ENCODE measurements at regions not wholly inside any gene's neighbourhood (a gene's known extent, or its start where the extent isn't known, plus 50 kb on each side); places are given as distances from the start of the nearest gene placed in this dataset.

DNA sequence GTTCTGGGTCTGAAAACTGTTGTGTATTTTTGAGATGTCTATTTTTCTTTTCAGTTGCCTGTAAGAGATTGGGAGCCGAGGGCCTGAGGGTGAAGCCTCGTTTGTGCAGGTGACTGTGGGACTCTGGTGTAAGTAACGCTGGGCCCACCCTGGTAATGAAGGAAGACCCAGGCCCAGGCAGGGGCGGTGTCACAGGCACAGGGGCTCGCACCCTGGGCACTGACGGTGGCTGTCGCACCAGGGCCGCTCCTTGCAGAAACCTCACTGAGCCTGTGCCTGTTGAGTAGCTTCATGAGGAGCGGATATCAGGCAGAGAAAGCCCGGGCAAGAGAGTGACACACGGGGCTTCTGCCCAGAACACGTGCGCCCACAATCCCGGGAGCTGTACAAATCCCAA is 541.4 kb downstream of the TRIML1 start:
- ATAC-seq (no peak), FAIRE-seq (no peak), DNase-seq (peak in 1 of 6 donors; percentile 34)
- intact Hi-C loops (cut with DNase I): no loop called here
- Histone ChIP-seq H3K27me3 (no peaks in the 10 kb centered on the region), H3K4me3 (no peak overlapping the region), H3K9me3 (no peaks in the 10 kb centered on the region), H3K4me1 (no peaks in the 10 kb centered on the region), H3K36me3 (no peaks in the 10 kb centered on the region), H3K27ac (no peak overlapping the region)
- TF ChIP-seq, protein P1, sequence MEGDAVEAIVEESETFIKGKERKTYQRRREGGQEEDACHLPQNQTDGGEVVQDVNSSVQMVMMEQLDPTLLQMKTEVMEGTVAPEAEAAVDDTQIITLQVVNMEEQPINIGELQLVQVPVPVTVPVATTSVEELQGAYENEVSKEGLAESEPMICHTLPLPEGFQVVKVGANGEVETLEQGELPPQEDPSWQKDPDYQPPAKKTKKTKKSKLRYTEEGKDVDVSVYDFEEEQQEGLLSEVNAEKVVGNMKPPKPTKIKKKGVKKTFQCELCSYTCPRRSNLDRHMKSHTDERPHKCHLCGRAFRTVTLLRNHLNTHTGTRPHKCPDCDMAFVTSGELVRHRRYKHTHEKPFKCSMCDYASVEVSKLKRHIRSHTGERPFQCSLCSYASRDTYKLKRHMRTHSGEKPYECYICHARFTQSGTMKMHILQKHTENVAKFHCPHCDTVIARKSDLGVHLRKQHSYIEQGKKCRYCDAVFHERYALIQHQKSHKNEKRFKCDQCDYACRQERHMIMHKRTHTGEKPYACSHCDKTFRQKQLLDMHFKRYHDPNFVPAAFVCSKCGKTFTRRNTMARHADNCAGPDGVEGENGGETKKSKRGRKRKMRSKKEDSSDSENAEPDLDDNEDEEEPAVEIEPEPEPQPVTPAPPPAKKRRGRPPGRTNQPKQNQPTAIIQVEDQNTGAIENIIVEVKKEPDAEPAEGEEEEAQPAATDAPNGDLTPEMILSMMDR (IDR thresholded peaks at IDR 0.05): no peak
- 73 to 88% methylated on average over 14 of the region's 14 CpGs for WGBS, 2 donors

DNA sequence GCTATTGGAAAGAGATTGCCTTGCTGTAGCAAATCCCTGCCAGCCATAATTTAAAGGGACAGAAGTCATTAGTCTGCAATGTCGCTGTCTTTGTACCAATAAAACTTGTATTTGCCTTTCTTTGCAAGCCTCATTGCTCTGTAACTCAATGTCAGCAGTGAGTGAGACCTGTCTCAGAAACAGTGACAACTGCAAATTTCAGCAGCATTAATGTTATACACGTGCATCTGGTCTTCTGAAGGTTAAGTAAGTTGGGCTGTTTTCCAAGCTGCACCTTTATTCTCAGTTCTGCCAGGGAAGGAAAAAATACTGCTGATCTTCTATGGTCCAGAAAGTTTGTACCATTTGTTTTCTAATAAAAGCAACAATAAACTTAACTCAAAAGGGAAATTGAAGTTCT is 543.1 kb downstream of the TRIML1 start:
- no peak for ATAC-seq
- 16 to 32% methylated on average over 2 of the region's 2 CpGs for WGBS, 2 donors
- DNase-seq: no peak
- intact Hi-C loops (cut with DNase I): no loop called here
- H3K4me1 ChIP-seq: no peaks in the 10 kb centered on the region
- no peak overlapping the region for H3K27ac ChIP-seq
- no peak for FAIRE-seq
- no peaks in the 10 kb centered on the region for H3K9me3 ChIP-seq
- no peak overlapping the region for H3K4me3 ChIP-seq
- TF ChIP-seq, protein P1 (IDR thresholded peaks at IDR 0.05): no peak
- no peaks in the 10 kb centered on the region for H3K27me3 ChIP-seq
- no peaks in the 10 kb centered on the region for H3K36me3 ChIP-seq

DNA sequence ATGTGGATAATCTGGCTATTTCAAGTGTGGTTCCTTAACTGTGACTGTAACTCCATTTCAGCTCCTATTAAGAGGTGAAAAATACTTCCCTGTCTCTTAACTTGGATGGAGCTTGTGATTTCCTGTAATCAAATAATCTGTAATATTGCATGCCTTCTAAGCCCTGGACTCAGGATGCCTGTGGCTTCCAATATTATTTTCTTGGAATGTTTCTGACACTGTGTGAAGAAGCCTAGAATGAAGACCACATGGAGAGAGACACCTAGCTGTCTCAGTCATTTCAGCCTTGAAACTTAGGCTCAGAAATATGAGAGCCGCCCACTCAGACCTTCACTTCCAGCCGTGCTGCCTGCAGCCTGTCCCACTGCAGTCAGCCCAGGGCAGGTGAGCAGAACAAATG is 544.3 kb downstream of the TRIML1 start:
- DNase-seq: no peak
- intact Hi-C loops (cut with DNase I): no loop called here
- H3K27ac ChIP-seq: no peak overlapping the region
- no peaks in the 10 kb centered on the region for H3K27me3 ChIP-seq
- no peaks in the 10 kb centered on the region for H3K9me3 ChIP-seq
- FAIRE-seq: no peak
- no peak overlapping the region for H3K4me3 ChIP-seq
- 64 to 65% methylated on average over 2 of the region's 2 CpGs for WGBS, 2 donors
- H3K4me1 ChIP-seq: no peaks in the 10 kb centered on the region
- TF ChIP-seq, protein P1 (IDR thresholded peaks at IDR 0.05): no peak
- no peaks in the 10 kb centered on the region for H3K36me3 ChIP-seq
- no peak for ATAC-seq

DNA sequence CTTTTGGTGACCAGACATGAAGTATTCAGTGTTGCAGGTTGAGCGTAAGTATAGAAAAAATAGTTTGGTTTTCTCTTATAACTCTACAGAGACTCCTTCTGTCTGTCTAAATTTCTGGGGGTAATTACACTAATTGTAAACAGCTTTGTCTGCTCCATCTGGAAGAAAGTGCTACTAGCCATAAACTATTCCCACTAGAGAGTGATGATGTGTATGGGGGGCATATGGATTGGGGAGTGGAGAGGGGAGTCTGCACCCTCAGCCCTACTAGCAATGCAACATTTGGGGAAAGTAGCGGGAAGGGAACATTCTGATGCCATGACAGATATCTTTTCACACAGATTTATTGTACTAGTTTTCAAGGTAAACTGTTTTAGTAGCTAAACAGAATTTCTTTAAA is 549.7 kb downstream of the TRIML1 start:
- Histone ChIP-seq H3K27ac (no peak overlapping the region), H3K36me3 (no peaks in the 10 kb centered on the region), H3K9me3 (no peaks in the 10 kb centered on the region), H3K4me1 (no peaks in the 10 kb centered on the region), H3K27me3 (peaks cover 0 to 3% (median 0%) of the 10 kb centered on the region in 4 donors), H3K4me3 (no peak overlapping the region)
- FAIRE-seq: no peak
- TF ChIP-seq, protein P1 (IDR thresholded peaks at IDR 0.05): no peak
- ATAC-seq: no peak
- WGBS, 2 donors: 79 to 84% methylated on average over 2 of the region's 2 CpGs
- intact Hi-C loops (cut with DNase I): no loop called here
- no peak for DNase-seq

DNA sequence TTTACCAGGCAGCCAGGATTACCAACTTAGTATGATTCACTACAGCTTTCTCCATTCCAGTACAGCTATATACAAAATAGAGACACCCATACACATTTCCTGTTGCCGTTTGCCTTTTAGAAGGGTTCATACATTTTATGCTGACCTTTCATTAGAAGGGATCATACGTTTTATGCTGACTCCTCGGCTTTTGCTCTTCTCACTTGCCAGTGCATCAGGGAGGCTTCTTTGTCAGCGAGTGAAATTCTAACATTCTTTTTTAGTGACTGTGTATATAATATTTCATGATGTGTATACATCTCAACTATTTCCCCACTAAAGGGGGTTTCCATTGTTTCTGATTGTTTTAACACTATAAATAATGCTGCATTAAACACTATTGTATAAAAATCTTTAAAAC is 552.6 kb downstream of the TRIML1 start:
- H3K27ac ChIP-seq: no peak overlapping the region
- FAIRE-seq (no peak), ATAC-seq (no peak), DNase-seq (no peak)
- peaks cover 0 to 3% (median 0%) of the 10 kb centered on the region in 4 donors for H3K27me3 ChIP-seq
- H3K36me3 ChIP-seq: no peaks in the 10 kb centered on the region
- 51 to 64% methylated on average over 4 of the region's 4 CpGs for WGBS, 2 donors
- H3K4me3 ChIP-seq: no peak overlapping the region
- intact Hi-C loops (cut with DNase I): no loop called here
- TF ChIP-seq, protein P1 (IDR thresholded peaks at IDR 0.05): no peak
- no peaks in the 10 kb centered on the region for H3K4me1 ChIP-seq
- H3K9me3 ChIP-seq: no peaks in the 10 kb centered on the region

All from pancreas (tissue), 10 donors.